ENCODE measurements at regions not wholly inside any gene's neighbourhood (a gene's known extent, or its start where the extent isn't known, plus 50 kb on each side); places are given as distances from the start of the nearest gene placed in this dataset.

GRCh38 chr1:201716742-201717135, 112.2 kb upstream of the IPO9 start:
- TF ChIP-seq POLR2AphosphoS5 (IDR thresholded peaks at IDR 0.05; ENCODE audit: low read depth, low read length), result no peak
- POLR2A ChIA-PET, result no interaction called here
- ATAC-seq, result no peak

GRCh38 chr1:201717286-201717685, 111.7 kb upstream of the IPO9 start:
- in situ Hi-C loops (cut with HindIII; ENCODE audit: low pct_unique_long_range_greater_than_20kb, low sequenced_read_pairs) (loop anchor here (5.0 to 10.0 kb wide), 2 partner anchors 35 to 58 kb away; no protein-coding TSS in a partner anchor), intact Hi-C loops (cut with micrococcal nuclease; ENCODE audit: unreplicated experiment) (no loop called here)
- Histone ChIP-seq H3K4me1 (ENCODE audit: control insufficient read depth, insufficient read depth, low read length) (peaks cover 71% of the 10 kb centered on the region), H3K27me3 (ENCODE audit: control insufficient read depth, insufficient read depth, low read length) (no peaks in the 10 kb centered on the region), H3K27ac (ENCODE audit: low read length) (peak overlapping the region; percentile 6; the same call in 1 of the 2 replicates), H3K36me3 (ENCODE audit: control insufficient read depth, insufficient read depth, low read length) (no peaks in the 10 kb centered on the region), H3K9me3 (ENCODE audit: control insufficient read depth, insufficient read depth, low read depth, low read length) (no peaks in the 10 kb centered on the region), H3K4me3 (ENCODE audit: low read depth in 2 of 2, low read length in 2 of 2) (no peak overlapping the region)
- no TSS peak for BruUV-seq (replicated peaks)
- ATAC-seq, result no peak
- no peak for DNase-seq (ENCODE audit: low read depth, low spot score)
- TF ChIP-seq CTCF (IDR thresholded peaks at IDR 0.05) (no peak), REST (IDR thresholded peaks at IDR 0.05; ENCODE audit: insufficient read depth in 1 of 2, low read depth in 2 of 2, low read length in 1 of 2) (no peak), POLR2AphosphoS5 (IDR thresholded peaks at IDR 0.05; ENCODE audit: low read depth, low read length) (no peak), SIN3A (IDR thresholded peaks at IDR 0.05; ENCODE audit: borderline replicate concordance, insufficient read depth, low read depth, low read length) (no peak)
- CTCF ChIA-PET, result no interaction called here
- POLR2A ChIA-PET, result no interaction called here

More at GRCh38 chr1:201716742-201717135, 112.2 kb upstream of the IPO9 start:
- Histone ChIP-seq H3K36me3 (ENCODE audit: control insufficient read depth, insufficient read depth, low read length) (no peaks in the 10 kb centered on the region), H3K27me3 (ENCODE audit: control insufficient read depth, insufficient read depth, low read length) (no peaks in the 10 kb centered on the region), H3K9me3 (ENCODE audit: control insufficient read depth, insufficient read depth, low read depth, low read length) (no peaks in the 10 kb centered on the region), H3K4me1 (ENCODE audit: control insufficient read depth, insufficient read depth, low read length) (peaks cover 65% of the 10 kb centered on the region), H3K27ac (ENCODE audit: low read length) (no peak overlapping the region; the same call in 1 of the 2 replicates), H3K4me3 (ENCODE audit: low read depth in 2 of 2, low read length in 2 of 2) (no peak overlapping the region)
- CTCF ChIA-PET, result no interaction called here
- intact Hi-C loops (cut with micrococcal nuclease; ENCODE audit: unreplicated experiment), result no loop called here
- in situ Hi-C loops (cut with HindIII; ENCODE audit: low pct_unique_long_range_greater_than_20kb, low sequenced_read_pairs), result loop anchor here (5.0 to 10.0 kb wide), 2 partner anchors 36 to 58 kb away; no protein-coding TSS in a partner anchor
- no peak for DNase-seq (ENCODE audit: low read depth, low spot score)
- BruUV-seq (replicated peaks), result no TSS peak

- TF ChIP-seq REST (IDR thresholded peaks at IDR 0.05; ENCODE audit: insufficient read depth in 1 of 2, low read depth in 2 of 2, low read length in 1 of 2) (no peak), SIN3A (IDR thresholded peaks at IDR 0.05; ENCODE audit: borderline replicate concordance, insufficient read depth, low read depth, low read length) (no peak), TCF7L2 (IDR thresholded peaks at IDR 0.05; ENCODE audit: low read depth, low read length) (no peak), CTCF (IDR thresholded peaks at IDR 0.05) (no peak), POLR2AphosphoS5 (IDR thresholded peaks at IDR 0.05; ENCODE audit: low read depth, low read length) (no peak)
- H3K27ac ChIP-seq (ENCODE audit: low read length), result peak overlapping the region; percentile 81; the same call in 1 of the 2 replicates
- no peak for ATAC-seq
- H3K4me3 ChIP-seq (ENCODE audit: low read depth in 2 of 2, low read length in 2 of 2), result no peak overlapping the region
- H3K36me3 ChIP-seq (ENCODE audit: control insufficient read depth, insufficient read depth, low read length), result no peaks in the 10 kb centered on the region
- no peaks in the 10 kb centered on the region for H3K27me3 ChIP-seq (ENCODE audit: control insufficient read depth, insufficient read depth, low read length)
- no TSS peak for BruUV-seq (replicated peaks)
- DNase-seq (ENCODE audit: low read depth, low spot score), result no peak
- intact Hi-C loops (cut with micrococcal nuclease; ENCODE audit: unreplicated experiment), result no loop called here
- H3K4me1 ChIP-seq (ENCODE audit: control insufficient read depth, insufficient read depth, low read length), result peaks cover 62% of the 10 kb centered on the region
- ChIA-PET POLR2A (no interaction called here), CTCF (interaction anchor here (0.6 to 0.7 kb wide), 3 partner anchors 18 to 48 kb away, joined by 4 to 5 read pairs (median 4); no protein-coding TSS in a partner anchor)
- no peaks in the 10 kb centered on the region for H3K9me3 ChIP-seq (ENCODE audit: control insufficient read depth, insufficient read depth, low read depth, low read length)
- in situ Hi-C loops (cut with HindIII; ENCODE audit: low pct_unique_long_range_greater_than_20kb, low sequenced_read_pairs), result loop anchor here (5.0 to 10.0 kb wide), 2 partner anchors 34 to 56 kb away; no protein-coding TSS in a partner anchor
Measured at GRCh38 chr1:201718346-201719202, 110.4 kb upstream of the IPO9 start.
